Psoas muscle (tissue), 7 donors: ENCODE measurements at regions not wholly inside any gene's neighbourhood (a gene's known extent, or its start where the extent isn't known, plus 50 kb on each side); places are given as distances from the start of the nearest gene placed in this dataset.

Source experiments
- ATAC-seq, 4 donors: fragments of 200-7000 bp; cut with Tn5 transposase; one replicate each; pipeline ENCODE4 v1.9.1; 2020; ENCODE audit warnings: moderate library complexity in 3 of 4, mild to moderate bottlenecking in 2 of 4
- DNase-seq, 2 donors: peaks; one replicate each; pipeline ENCODE4 v3.0.0-alpha.2; 2020
- H3K27ac ChIP-seq: fragments of 200-600 bp; one replicate; pipeline ENCODE4 v1.8.0; 2022
- H3K27me3 ChIP-seq, 3 donors: fragments of 200-600 bp in 1 of 3; one replicate each; pipeline versions ENCODE4 v1.6.1 to v1.8.0; 2013 to 2022; ENCODE audit warnings: low read length in 2 of 3, mild to moderate bottlenecking in 2 of 3, moderate library complexity in 1 of 3; ENCODE audit not compliant: insufficient read depth in 3 of 3
- H3K36me3 ChIP-seq, 2 donors: fragments of 200-600 bp in 1 of 2; one replicate each; pipeline versions ENCODE4 v1.6.1 to v1.8.0; 2013 to 2022; ENCODE audit warnings: low read depth in 1 of 2, mild to moderate bottlenecking in 1 of 2, moderate library complexity in 1 of 2; ENCODE audit not compliant: insufficient read depth in 1 of 2
- H3K4me1 ChIP-seq: fragments of 200-600 bp; one replicate; pipeline ENCODE4 v1.8.0; 2022
- H3K4me3 ChIP-seq: fragments of 200-600 bp; one replicate; pipeline ENCODE4 v1.8.0; 2022; ENCODE audit warnings: mild to moderate bottlenecking
- H3K9me3 ChIP-seq: fragments of 200-600 bp; one replicate; pipeline ENCODE4 v1.8.0; 2022
- WGBS, 3 donors: extraction: QIAGEN DNeasy Blood & Tissue Kit; methylation state at CpG; one replicate each; pipeline versions ENCODE4 v1.1.6 to v1.1.7; 2013; 5-methylcytosine and 5-hydroxymethylcytosine counted together
- intact Hi-C, 2 donors: fragments of 100-400 bp; cut with DNase I; formaldehyde crosslinking; loops; one replicate each; pipeline versions ENCODE4 v1.11.0 to v1.14.2; 2022
- TF ChIP-seq, protein P1 (sequence below): fragments of 200-600 bp; IDR thresholded peaks from one replicate; pipeline ENCODE4 v1.8.0; 2022; ENCODE audit warnings: antibody characterized with exemption
- donor health status: healthy with polysubstance abuse.
- donor health status: DM: no; HTN: no; CAD: no; lungs with moderate emphysema.
- donor health status: Bipolar disorder and iron deficiency.
- donor health status: healthy.
- donor health status: DM: yes; HTN: yes; CAD: no.
- donor health status: DM: no; HTN: no; CAD: no.
- donor health status: DM: yes; HTN: yes; CAD: no.

DNA sequence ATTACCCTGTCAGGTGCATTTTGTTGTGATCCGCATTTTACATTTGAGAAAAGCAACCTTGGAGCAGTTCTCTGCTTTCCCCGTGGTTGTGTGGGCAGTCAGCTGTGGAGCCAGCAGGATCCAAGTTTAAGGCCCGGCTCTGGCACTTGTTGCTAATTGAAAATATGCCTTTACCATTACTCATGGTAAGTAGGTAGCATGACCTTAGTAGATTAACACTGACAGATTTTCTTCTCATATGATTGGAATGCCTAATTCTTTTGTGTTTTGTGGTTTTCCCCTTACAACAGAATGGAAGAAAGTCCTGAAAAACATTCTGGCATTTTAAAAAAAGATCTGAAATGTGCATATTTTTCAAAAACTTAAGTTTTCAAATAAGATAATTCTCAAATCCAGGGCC lies 246.5 kb upstream of the LRRN1 start:
- Histone ChIP-seq H3K27ac (no peak overlapping the region), H3K4me1 (no peaks in the 10 kb centered on the region), H3K27me3 (no peaks in the 10 kb centered on the region), H3K36me3 (no peaks in the 10 kb centered on the region), H3K4me3 (no peak overlapping the region), H3K9me3 (peaks cover 9% of the 10 kb centered on the region)
- 46 to 49% (median 47%) methylated on average over 3 of the region's 3 CpGs for WGBS, 3 donors
- intact Hi-C loops, result no loop called here
- TF ChIP-seq, protein P1, sequence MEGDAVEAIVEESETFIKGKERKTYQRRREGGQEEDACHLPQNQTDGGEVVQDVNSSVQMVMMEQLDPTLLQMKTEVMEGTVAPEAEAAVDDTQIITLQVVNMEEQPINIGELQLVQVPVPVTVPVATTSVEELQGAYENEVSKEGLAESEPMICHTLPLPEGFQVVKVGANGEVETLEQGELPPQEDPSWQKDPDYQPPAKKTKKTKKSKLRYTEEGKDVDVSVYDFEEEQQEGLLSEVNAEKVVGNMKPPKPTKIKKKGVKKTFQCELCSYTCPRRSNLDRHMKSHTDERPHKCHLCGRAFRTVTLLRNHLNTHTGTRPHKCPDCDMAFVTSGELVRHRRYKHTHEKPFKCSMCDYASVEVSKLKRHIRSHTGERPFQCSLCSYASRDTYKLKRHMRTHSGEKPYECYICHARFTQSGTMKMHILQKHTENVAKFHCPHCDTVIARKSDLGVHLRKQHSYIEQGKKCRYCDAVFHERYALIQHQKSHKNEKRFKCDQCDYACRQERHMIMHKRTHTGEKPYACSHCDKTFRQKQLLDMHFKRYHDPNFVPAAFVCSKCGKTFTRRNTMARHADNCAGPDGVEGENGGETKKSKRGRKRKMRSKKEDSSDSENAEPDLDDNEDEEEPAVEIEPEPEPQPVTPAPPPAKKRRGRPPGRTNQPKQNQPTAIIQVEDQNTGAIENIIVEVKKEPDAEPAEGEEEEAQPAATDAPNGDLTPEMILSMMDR, result no peak
- DNase-seq, result no peak
- no peak for ATAC-seq

GRCh38 chr3:3551981-3552380 lies 247.2 kb upstream of the LRRN1 start:
- intact Hi-C loops, result no loop called here
- Histone ChIP-seq H3K27me3 (no peaks in the 10 kb centered on the region), H3K36me3 (no peaks in the 10 kb centered on the region), H3K4me3 (no peak overlapping the region), H3K27ac (no peak overlapping the region), H3K4me1 (no peaks in the 10 kb centered on the region), H3K9me3 (peaks cover 9% of the 10 kb centered on the region)
- ATAC-seq (no peak), DNase-seq (no peak)
- TF ChIP-seq, protein P1, result no peak

GRCh38 chr3:3545360-3545759 lies 253.9 kb upstream of the LRRN1 start:
- Histone ChIP-seq H3K27ac (no peak overlapping the region), H3K36me3 (no peaks in the 10 kb centered on the region), H3K4me3 (no peak overlapping the region), H3K9me3 (peaks cover 9% of the 10 kb centered on the region), H3K4me1 (no peaks in the 10 kb centered on the region), H3K27me3 (no peaks in the 10 kb centered on the region)
- intact Hi-C loops, result no loop called here
- TF ChIP-seq, protein P1, result no peak
- no peak for DNase-seq
- ATAC-seq, result no peak
- 27 to 45% (median 30%) methylated on average over 2 of the region's 2 CpGs for WGBS, 3 donors

- Histone ChIP-seq H3K9me3 (no peaks in the 10 kb centered on the region), H3K36me3 (no peaks in the 10 kb centered on the region), H3K27me3 (no peaks in the 10 kb centered on the region), H3K4me1 (no peaks in the 10 kb centered on the region), H3K4me3 (no peak overlapping the region), H3K27ac (no peak overlapping the region)
- no peak for ATAC-seq
- 95 to 98% (median 98%) methylated on average over 4 of the region's 4 CpGs for WGBS, 3 donors
- no peak for DNase-seq
- intact Hi-C loops, result no loop called here
- TF ChIP-seq, protein P1, result no peak
These were observed 260.8 kb upstream of the LRRN1 start for GRCh38 chr3:3538451-3538850.

DNA sequence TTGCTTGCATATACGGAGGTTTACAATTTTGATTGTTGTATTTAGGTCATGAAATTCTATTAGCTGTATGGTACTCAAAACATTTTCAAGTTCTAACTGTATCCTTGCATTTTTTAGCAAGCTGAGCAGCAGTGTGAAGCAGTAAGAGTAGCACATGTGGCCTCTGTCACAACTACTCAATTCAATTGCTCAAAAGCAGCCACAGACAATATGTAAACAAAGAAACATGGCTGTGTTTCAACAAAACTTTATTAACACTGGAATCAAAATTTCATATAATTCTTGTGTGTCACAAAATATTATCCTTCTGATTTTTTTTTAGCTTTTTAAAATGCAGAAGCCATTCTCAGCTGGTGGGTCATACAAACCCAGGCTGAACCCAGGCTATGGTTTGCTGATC lies 266.7 kb upstream of the LRRN1 start:
- no peaks in the 10 kb centered on the region for H3K27me3 ChIP-seq
- ATAC-seq, result no peak
- intact Hi-C loops, result no loop called here
- H3K27ac ChIP-seq, result no peak overlapping the region
- H3K9me3 ChIP-seq, result no peaks in the 10 kb centered on the region
- 50 to 80% (median 69%) methylated on average over 1 of the region's 1 CpG for WGBS, 3 donors
- DNase-seq, result no peak
- no peak overlapping the region for H3K4me3 ChIP-seq
- TF ChIP-seq, protein P1, result no peak
- H3K4me1 ChIP-seq, result no peaks in the 10 kb centered on the region
- no peaks in the 10 kb centered on the region for H3K36me3 ChIP-seq
